ENCODE measurements at regions not wholly inside any gene's neighbourhood (a gene's known extent, or its start where the extent isn't known, plus 50 kb on each side); places are given as distances from the start of the nearest gene placed in this dataset.
"Not testable (repeated sequence)": the region's sequence is repeated elsewhere in the genome, so short reads cannot be mapped to it uniquely, and the experiment has no call there.

- no peak for DNase-seq
Observed at GRCh38 chr1:99539131-99539530, 106.8 kb upstream of the PALMD start.

- DNase-seq = no peak
Observed at GRCh38 chr1:99540744-99541143, 105.2 kb upstream of the PALMD start.

GRCh38 chr1:99544328-99544727 is 101.6 kb upstream of the PALMD start:
- peak; percentile 21 for DNase-seq

- DNase-seq = no peak
Observed at GRCh38 chr1:99546432-99547416, 99.2 kb upstream of the PALMD start.

GRCh38 chr1:99548943-99549605 is 96.8 kb upstream of the PALMD start:
- peak; percentile 73 for DNase-seq

- DNase-seq = no peak
Observed at GRCh38 chr1:99550198-99550597, 95.7 kb upstream of the PALMD start.

- DNase-seq = no peak
Observed at GRCh38 chr1:99551812-99552614, 93.9 kb upstream of the PALMD start.

GRCh38 chr1:99553301-99553700 is 92.6 kb upstream of the PALMD start:
- DNase-seq = no peak

GRCh38 chr1:99553819-99554218 is 92.1 kb upstream of the PALMD start:
- DNase-seq = not testable (repeated sequence)

- DNase-seq = no peak
Observed at GRCh38 chr1:99554727-99555126, 91.2 kb upstream of the PALMD start.

GRCh38 chr1:99557546-99558202 is 88.2 kb upstream of the PALMD start:
- no peak for DNase-seq

- DNase-seq = no peak
Observed at GRCh38 chr1:99559166-99559565, 86.7 kb upstream of the PALMD start.

GRCh38 chr1:99560207-99561040 is 85.5 kb upstream of the PALMD start:
- DNase-seq = no peak

- no peak for DNase-seq
Observed at GRCh38 chr1:99561952-99562351, 84.0 kb upstream of the PALMD start.

GRCh38 chr1:99565606-99566289 is 80.2 kb upstream of the PALMD start:
- DNase-seq = no peak

GRCh38 chr1:99566290-99567021 is 79.5 kb upstream of the PALMD start:
- DNase-seq = no peak

GRCh38 chr1:99570486-99571089 is 75.3 kb upstream of the PALMD start:
- DNase-seq = no peak

GRCh38 chr1:99571092-99571734 is 74.7 kb upstream of the PALMD start:
- DNase-seq = no peak

GRCh38 chr1:99573431-99574217 is 72.3 kb upstream of the PALMD start:
- DNase-seq = no peak

Measured in COR-L47 (cell line).